ENCODE measurements at regions not wholly inside any gene's neighbourhood (a gene's known extent, or its start where the extent isn't known, plus 50 kb on each side); places are given as distances from the start of the nearest gene placed in this dataset.

DNA sequence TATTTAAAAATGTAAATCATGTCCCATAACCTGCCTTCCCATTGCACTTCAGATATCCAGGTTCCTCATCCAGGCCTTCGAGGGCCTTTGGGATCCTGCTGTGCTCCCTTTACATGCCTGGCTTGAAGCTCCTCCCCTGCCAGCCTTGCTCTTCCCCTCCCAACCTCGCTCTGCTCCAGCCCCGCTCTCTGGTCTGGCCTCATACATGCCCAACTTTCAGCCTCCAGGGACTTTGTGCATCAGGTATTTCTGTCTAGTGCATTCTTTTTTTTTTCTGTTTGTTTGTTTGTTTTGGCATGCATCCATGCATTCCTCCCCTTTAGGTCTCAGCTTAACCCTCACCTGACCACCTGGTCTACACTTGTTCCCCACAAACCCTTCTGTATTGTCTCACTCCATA lies 160.3 kb downstream of the SNX10 start:
- TF ChIP-seq, protein P1, sequence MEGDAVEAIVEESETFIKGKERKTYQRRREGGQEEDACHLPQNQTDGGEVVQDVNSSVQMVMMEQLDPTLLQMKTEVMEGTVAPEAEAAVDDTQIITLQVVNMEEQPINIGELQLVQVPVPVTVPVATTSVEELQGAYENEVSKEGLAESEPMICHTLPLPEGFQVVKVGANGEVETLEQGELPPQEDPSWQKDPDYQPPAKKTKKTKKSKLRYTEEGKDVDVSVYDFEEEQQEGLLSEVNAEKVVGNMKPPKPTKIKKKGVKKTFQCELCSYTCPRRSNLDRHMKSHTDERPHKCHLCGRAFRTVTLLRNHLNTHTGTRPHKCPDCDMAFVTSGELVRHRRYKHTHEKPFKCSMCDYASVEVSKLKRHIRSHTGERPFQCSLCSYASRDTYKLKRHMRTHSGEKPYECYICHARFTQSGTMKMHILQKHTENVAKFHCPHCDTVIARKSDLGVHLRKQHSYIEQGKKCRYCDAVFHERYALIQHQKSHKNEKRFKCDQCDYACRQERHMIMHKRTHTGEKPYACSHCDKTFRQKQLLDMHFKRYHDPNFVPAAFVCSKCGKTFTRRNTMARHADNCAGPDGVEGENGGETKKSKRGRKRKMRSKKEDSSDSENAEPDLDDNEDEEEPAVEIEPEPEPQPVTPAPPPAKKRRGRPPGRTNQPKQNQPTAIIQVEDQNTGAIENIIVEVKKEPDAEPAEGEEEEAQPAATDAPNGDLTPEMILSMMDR (IDR thresholded peaks at IDR 0.05): no peak
- TF ChIP-seq EP300 (IDR thresholded peaks at IDR 0.05) (no peak), POLR2A (IDR thresholded peaks at IDR 0.05) (no peak)
- Histone ChIP-seq H3K4me1 (ENCODE audit: insufficient read depth) (no peaks in the 10 kb centered on the region), H3K4me3 (no peak overlapping the region), H3K27ac (no peak overlapping the region), H3K27me3 (no peaks in the 10 kb centered on the region), H3K36me3 (no peaks in the 10 kb centered on the region), H3K9me3 (no peaks in the 10 kb centered on the region)
- intact Hi-C loops (cut with DNase I): no loop called here
- no peak for DNase-seq
- 72 to 74% (median 72%) methylated on average over 3 of the region's 3 CpGs for whole genome bisulfite sequencing, 3 donors

GRCh38 chr7:26454180-26454579 lies 162.5 kb downstream of the SNX10 start:
- H3K36me3 ChIP-seq: no peaks in the 10 kb centered on the region
- 52 to 87% (median 63%) methylated on average over 3 of the region's 3 CpGs for WGBS, 3 donors
- no peaks in the 10 kb centered on the region for H3K27me3 ChIP-seq
- no peak overlapping the region for H3K27ac ChIP-seq
- intact Hi-C loops (cut with DNase I): no loop called here
- no peak overlapping the region for H3K4me3 ChIP-seq
- TF ChIP-seq POLR2A (IDR thresholded peaks at IDR 0.05) (no peak), EP300 (IDR thresholded peaks at IDR 0.05) (no peak)
- TF ChIP-seq, protein P1 (IDR thresholded peaks at IDR 0.05): no peak
- H3K4me1 ChIP-seq (ENCODE audit: insufficient read depth): no peaks in the 10 kb centered on the region
- no peak for DNase-seq
- H3K9me3 ChIP-seq: no peaks in the 10 kb centered on the region

DNA sequence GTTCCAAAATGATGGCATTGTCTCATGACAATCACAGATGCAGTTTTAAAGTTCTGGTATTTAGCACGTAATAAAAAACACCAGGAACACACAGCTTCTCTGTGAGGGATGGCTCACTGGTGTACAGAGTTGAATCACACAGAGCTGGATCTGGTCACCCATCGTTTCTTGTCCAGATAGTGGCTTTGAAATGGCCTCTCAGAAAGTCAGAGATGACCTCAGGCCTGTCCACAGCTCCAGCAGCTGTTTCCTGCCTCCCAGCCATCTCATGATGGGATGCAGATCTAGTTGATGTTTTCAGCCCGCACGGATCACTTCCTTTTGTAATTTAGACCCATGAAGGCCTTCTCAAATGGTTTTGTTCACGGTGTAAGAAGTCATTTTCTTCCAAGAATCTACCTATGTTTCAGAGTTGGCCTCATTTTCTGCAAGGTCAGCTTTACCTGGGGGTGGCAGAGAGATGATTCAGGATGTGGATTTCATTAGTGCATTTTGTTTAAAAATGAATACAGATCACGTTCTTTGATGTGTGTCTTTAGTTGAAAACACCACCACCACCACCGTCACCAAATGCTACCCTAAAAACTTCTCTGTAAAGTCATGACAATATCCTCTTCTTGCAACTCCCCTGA lies 166.2 kb downstream of the SNX10 start:
- Histone ChIP-seq H3K4me3 (no peak overlapping the region), H3K36me3 (no peaks in the 10 kb centered on the region), H3K27me3 (no peaks in the 10 kb centered on the region), H3K4me1 (ENCODE audit: insufficient read depth) (no peaks in the 10 kb centered on the region), H3K9me3 (no peaks in the 10 kb centered on the region), H3K27ac (no peak overlapping the region)
- TF ChIP-seq POLR2A (IDR thresholded peaks at IDR 0.05): no peak
- no peak for DNase-seq
- 72 to 78% (median 75%) methylated on average over 7 of the region's 7 CpGs for WGBS, 3 donors
- intact Hi-C loops (cut with DNase I): no loop called here

- Histone ChIP-seq H3K4me1 (ENCODE audit: insufficient read depth) (no peaks in the 10 kb centered on the region), H3K9me3 (no peaks in the 10 kb centered on the region), H3K36me3 (no peaks in the 10 kb centered on the region), H3K4me3 (no peak overlapping the region), H3K27me3 (no peaks in the 10 kb centered on the region), H3K27ac (no peak overlapping the region)
- TF ChIP-seq EP300 (IDR thresholded peaks at IDR 0.05) (no peak), POLR2A (IDR thresholded peaks at IDR 0.05) (no peak)
- TF ChIP-seq, protein P1 (IDR thresholded peaks at IDR 0.05): no peak
- intact Hi-C loops (cut with DNase I): no loop called here
- whole genome bisulfite sequencing, 3 donors: 81 to 89% (median 86%) methylated on average over 6 of the region's 6 CpGs
- DNase-seq: no peak
Measured at GRCh38 chr7:26458466-26459145, 166.9 kb downstream of the SNX10 start.

DNA sequence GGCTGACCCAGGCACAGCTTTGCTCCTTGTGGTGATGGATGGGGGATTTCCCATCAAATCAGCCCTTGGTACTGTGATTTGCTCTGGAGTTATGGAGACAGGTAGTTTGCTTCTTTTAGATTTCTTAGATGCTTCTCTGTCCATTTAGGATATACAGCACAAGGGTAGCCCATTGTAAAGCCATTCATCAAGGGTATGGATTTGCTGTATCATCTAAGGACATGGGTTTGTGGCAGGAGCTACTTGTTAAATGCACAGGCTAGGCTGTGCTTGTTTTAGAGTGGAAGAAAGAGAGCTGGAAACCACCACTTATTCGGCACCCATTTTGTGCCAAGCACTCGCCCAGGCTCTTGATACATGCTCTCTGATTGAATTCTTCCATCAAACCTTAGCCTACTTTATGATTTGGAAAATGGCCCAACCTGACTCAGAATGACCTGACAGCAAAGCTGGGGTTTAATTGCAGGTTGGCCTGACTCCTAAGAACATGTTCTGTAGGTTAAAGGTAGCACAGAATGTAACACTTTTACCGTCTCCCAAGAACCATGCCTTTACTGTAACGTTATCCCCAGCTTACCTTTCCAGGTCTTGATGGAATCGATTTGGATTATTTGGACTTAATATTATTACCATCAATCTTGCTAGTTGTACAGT lies 168.0 kb downstream of the SNX10 start:
- 71 to 88% (median 75%) methylated on average over 5 of the region's 5 CpGs for WGBS, 3 donors

More for the DNA sequence above, 168.0 kb downstream of the SNX10 start:
- Histone ChIP-seq H3K4me1 (ENCODE audit: insufficient read depth) (no peaks in the 10 kb centered on the region), H3K27ac (no peak overlapping the region), H3K9me3 (no peaks in the 10 kb centered on the region), H3K36me3 (no peaks in the 10 kb centered on the region), H3K27me3 (no peaks in the 10 kb centered on the region), H3K4me3 (no peak overlapping the region)
- DNase-seq: no peak
- intact Hi-C loops (cut with DNase I): no loop called here
- TF ChIP-seq EP300 (IDR thresholded peaks at IDR 0.05) (no peak), POLR2A (IDR thresholded peaks at IDR 0.05) (no peak)
- TF ChIP-seq, protein P1 (IDR thresholded peaks at IDR 0.05): no peak
